ENCODE measurements at regions not wholly inside any gene's neighbourhood (a gene's known extent, or its start where the extent isn't known, plus 50 kb on each side); places are given as distances from the start of the nearest gene placed in this dataset.
A peak's percentile ranks its signal among the peaks of the same experiment; 100 is the strongest.
"Not testable (repeated sequence)": the region's sequence is repeated elsewhere in the genome, so short reads cannot be mapped to it uniquely, and the experiment has no call there.

DNA sequence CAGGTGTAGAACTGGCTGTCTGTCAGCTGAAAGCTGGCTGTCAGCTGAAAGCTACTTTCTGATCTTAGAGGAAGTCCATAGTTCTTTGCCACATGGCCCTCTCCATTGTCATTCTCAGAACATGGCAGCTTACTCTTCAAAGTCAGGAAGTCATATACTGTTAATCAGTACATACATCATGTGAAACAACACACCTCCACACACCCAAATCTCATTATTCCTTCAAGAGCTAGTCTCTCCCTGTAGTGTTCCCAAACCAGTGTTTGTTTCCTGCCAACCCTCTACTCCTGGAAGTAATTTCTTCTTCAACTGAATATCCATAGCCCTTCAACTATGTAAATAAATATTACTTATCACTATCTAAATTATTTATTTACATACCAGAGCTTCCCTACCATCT lies 58.9 kb downstream of the OR5AK2 start:
- ATAC-seq = no peak

GRCh38 chr11:57049749-57050148 lies 61.0 kb downstream of the OR5AK2 start:
- ATAC-seq = no peak

GRCh38 chr11:57054817-57055216 lies 66.1 kb downstream of the OR5AK2 start:
- no peak for ATAC-seq

DNA sequence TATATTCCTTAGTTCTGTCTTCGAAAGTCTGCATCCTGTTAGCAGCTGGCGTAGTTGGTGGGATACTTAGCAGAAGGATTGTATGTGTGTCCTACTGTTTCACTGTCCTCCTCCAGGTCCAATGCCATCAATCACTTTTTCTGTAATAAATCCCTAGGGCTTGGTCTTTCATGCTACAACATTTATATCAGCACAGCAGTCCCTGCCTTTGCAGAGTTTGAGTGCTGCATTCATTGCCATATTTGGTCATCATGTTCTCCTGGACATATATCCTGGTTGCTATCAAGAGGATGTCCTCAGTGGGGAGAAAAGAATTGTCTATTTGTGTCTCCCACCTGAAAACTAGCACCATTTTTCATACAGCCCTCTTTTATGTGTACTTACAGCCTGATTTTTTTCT lies 67.0 kb downstream of the OR5AK2 start:
- ATAC-seq = no peak

DNA sequence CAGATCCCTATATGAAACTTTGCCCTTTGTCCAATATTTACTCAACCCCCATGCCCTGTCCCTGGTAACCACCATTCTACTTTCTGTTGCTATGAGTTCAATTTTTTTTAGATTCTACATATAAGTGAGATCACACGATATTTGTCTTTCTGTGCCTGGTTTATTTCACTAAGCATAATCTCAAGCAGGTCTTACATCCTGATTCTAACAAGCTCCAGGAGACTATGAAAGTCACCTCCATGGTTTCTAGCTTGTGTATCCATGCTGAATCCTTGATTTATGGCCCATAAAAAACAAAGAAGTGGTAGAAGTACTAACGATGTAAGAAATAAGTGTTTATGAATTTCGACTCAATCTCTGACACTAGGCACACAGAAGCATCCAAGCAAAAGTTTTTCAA lies 68.0 kb downstream of the OR5AK2 start:
- no peak for ATAC-seq

- ATAC-seq = no peak
These were observed 68.8 kb downstream of the OR5AK2 start for GRCh38 chr11:57057561-57057960.

- ATAC-seq = not testable (repeated sequence)
These were observed 74.2 kb downstream of the OR5AK2 start for GRCh38 chr11:57062957-57063356.

GRCh38 chr11:57069942-57070341 lies 81.2 kb downstream of the OR5AK2 start:
- ATAC-seq = no peak

- no peak for ATAC-seq
These were observed 83.1 kb downstream of the OR5AK2 start for GRCh38 chr11:57071829-57072228.

GRCh38 chr11:57072640-57073039 lies 83.9 kb downstream of the OR5AK2 start:
- peak; percentile 97 for ATAC-seq

GRCh38 chr11:57073128-57073527 lies 84.4 kb downstream of the OR5AK2 start:
- ATAC-seq = no peak

DNA sequence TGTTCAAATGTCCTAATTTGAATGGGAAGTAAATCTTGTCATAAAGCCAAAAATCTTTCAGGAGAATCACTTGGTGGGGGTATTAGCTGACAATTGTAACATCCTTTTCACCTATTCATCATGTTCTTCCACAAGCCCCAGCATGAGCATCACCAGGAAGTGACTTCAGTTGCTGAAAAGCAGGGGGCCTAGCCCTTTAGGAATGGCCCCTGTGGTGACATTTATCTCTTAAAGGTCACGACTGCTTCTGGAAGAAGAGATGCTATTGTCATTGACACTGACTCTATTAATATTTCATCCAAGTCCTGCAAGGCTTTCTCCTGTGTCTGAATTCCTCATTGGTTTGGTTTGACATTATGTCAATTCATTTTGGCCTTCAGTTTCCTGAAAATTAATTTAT lies 92.6 kb downstream of the OR5AK2 start:
- no peak for ATAC-seq

DNA sequence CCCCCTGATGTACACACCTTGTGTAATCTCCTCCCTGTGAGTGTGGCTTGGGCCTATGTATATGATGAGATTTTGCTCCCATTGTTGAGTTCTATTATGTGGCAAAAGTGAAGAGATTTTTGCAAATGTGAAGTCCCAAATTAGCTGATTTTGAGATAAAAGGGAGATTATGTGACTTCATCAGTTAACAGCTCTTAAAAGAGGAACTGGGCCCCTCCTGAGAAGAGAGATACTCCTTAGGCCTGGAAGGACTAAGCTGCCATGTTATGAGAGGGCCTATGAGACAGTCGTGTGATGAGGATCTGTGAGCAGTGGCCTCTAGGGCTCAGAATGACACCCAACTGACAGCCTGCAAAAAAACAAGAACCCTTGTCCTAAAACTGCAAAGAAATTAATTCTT lies 93.4 kb downstream of the OR5AK2 start:
- no peak for ATAC-seq

DNA sequence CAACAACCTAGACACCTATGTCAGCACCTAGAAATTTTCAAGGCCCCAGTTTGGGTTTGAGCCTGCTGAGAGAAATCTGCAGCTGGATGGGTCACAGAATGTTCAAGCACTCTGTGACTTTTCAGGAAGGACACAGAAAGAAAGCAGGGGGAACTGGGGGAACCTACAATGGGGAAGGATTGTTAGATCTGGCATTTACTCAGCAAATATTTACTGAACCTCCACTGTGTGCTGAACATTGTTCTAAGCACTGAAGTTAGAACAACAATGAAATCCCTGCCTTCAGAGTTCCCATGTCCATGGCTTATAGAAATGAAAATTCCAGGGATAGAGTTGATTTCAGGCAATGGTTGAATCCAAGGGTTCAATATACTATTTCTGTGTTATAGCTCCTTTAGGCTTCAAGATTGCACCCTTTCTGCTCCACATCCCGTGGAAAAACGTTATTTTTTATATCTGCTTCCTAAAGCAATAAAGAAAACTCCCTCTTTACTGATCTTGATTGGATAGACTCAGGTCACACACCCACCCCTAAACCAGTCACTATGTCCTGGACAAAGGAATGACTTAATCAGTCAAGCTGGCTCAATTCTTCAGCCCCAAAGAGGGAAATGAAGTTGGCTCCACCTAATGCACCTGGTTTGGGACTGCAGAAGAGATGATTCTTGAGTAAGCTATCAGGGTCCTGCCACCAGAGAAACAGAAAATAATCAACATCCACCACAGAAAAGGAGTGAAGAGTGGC lies 95.1 kb downstream of the OR5AK2 start:
- no peak for ATAC-seq

GRCh38 chr11:57085611-57086010 lies 96.1 kb upstream of the LRRC55 start:
- ATAC-seq = no peak

DNA sequence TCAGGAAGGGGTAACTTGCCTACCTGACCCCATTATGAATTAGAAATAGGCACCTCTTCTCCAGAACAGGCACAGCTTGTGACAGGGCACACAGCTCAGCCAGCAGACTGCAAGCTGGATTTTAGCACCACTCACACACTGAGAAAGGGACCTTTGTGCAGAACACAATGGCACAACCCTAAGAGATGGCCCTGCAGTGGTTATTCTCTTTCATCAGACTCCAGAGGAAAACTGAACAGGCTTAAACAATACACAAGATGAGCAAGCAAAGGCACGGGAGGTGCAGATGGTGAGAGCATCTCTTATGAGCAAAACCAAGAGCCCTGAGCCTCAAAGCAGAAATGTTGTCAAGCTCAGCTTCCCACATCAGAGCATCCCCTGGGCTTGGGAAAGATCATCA lies 93.8 kb upstream of the LRRC55 start:
- ATAC-seq = no peak

GRCh38 chr11:57092028-57092698 lies 89.6 kb upstream of the LRRC55 start:
- ATAC-seq = no peak

- no peak for ATAC-seq
These were observed 87.4 kb upstream of the LRRC55 start for GRCh38 chr11:57094181-57094935.

GRCh38 chr11:57095417-57095816 lies 86.3 kb upstream of the LRRC55 start:
- ATAC-seq = peak; percentile 66

- no peak for ATAC-seq
These were observed 85.9 kb upstream of the LRRC55 start for GRCh38 chr11:57095896-57096295.

DNA sequence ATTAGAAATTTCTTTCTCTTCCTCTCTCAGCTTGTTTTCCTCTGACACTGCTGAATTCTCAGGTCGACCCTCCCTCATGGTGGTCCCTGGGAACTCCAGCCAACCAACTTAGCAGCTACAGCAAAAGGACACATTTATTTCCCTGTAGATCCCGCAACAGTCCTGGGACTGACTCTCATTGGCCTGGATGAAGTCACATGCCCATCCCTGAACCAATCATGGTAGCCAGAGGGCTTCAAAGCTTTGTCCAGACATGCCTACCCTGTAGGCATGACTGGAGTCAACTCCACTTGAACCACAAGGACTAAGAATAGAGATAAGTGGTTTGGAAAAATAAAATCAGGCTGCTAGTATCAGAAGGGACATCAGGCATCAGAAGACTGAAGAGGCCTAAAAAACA lies 84.6 kb upstream of the LRRC55 start:
- no peak for ATAC-seq

DNA sequence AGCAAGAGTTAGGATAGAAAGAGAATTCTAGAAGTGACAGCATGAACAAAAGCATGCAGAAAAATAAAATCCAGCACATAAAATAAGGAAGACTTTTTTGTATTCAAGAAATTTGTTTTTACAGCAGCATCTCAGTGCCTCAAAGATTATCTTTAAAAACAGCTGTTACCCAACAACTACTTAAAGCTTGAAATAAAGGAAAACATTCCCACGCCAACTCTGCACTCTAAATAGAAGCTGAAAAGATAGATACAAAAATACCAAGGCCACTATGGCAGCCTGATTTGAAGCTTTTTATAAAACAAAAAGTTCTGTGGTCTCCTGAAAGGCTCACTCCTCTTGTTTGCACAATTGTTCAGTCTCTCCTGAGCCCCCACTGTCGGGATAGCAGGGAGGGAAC lies 83.6 kb upstream of the LRRC55 start:
- no peak for ATAC-seq

- no peak for ATAC-seq
These were observed 81.0 kb upstream of the LRRC55 start for GRCh38 chr11:57100638-57101331.
